ENCODE measurements at regions not wholly inside any gene's neighbourhood (a gene's known extent, or its start where the extent isn't known, plus 50 kb on each side); places are given as distances from the start of the nearest gene placed in this dataset.
A peak's percentile ranks its signal among the peaks of the same experiment; 100 is the strongest.
"Not testable (repeated sequence)": the region's sequence is repeated elsewhere in the genome, so short reads cannot be mapped to it uniquely, and the experiment has no call there.

GRCh38 chr7:73918926-73919693 lies 58.2 kb downstream of the TMEM270 start:
- intact Hi-C loops (cut with DNase I): no loop called here
- peak in 1 of 10 donors; percentile 56 for DNase-seq

- intact Hi-C loops (cut with DNase I): no loop called here
- DNase-seq: peak in 1 of 10 donors; percentile 62
Observed at GRCh38 chr7:73919694-73920375, 58.9 kb downstream of the TMEM270 start.

GRCh38 chr7:73920406-73921134 lies 59.6 kb downstream of the TMEM270 start:
- peak in 2 of 10 donors; percentile 43 to 69 for DNase-seq
- intact Hi-C loops (cut with DNase I): no loop called here

- DNase-seq: peak in 1 of 10 donors; percentile 79
- intact Hi-C loops (cut with DNase I): no loop called here
Observed at GRCh38 chr7:73921623-73922528, 60.9 kb downstream of the TMEM270 start.

GRCh38 chr7:73928644-73929043 lies 67.7 kb downstream of the TMEM270 start:
- intact Hi-C loops (cut with DNase I); DNase-seq: not testable (repeated sequence)

GRCh38 chr7:73931502-73931901 lies 70.5 kb downstream of the TMEM270 start:
- intact Hi-C loops (cut with DNase I): no loop called here
- DNase-seq: no peak

- DNase-seq: no peak
- intact Hi-C loops (cut with DNase I): no loop called here
Observed at GRCh38 chr7:73932364-73932763, 71.4 kb downstream of the TMEM270 start.

- intact Hi-C loops (cut with DNase I): no loop called here
- DNase-seq: no peak
Observed at GRCh38 chr7:73933091-73933490, 72.1 kb downstream of the TMEM270 start.

- no peak for DNase-seq
- intact Hi-C loops (cut with DNase I): no loop called here
Observed at GRCh38 chr7:73936967-73937366, 76.0 kb downstream of the TMEM270 start.

GRCh38 chr7:73937650-73938049 lies 76.7 kb downstream of the TMEM270 start:
- intact Hi-C loops (cut with DNase I); DNase-seq: not testable (repeated sequence)

- no peak for DNase-seq
- intact Hi-C loops (cut with DNase I): no loop called here
Observed at GRCh38 chr7:73939528-73939927, 78.6 kb downstream of the TMEM270 start.

GRCh38 chr7:73940701-73941238 lies 79.8 kb downstream of the TMEM270 start:
- DNase-seq: no peak
- intact Hi-C loops (cut with DNase I): no loop called here

- intact Hi-C loops (cut with DNase I): no loop called here
- no peak for DNase-seq
Observed at GRCh38 chr7:73941836-73942551, 81.0 kb downstream of the TMEM270 start.

- intact Hi-C loops (cut with DNase I): no loop called here
- DNase-seq: no peak
Observed at GRCh38 chr7:73945022-73945421, 83.0 kb upstream of the ELN start.

GRCh38 chr7:73948287-73948686 lies 79.7 kb upstream of the ELN start:
- intact Hi-C loops (cut with DNase I): no loop called here
- no peak for DNase-seq

GRCh38 chr7:73952266-73952665 lies 75.7 kb upstream of the ELN start:
- intact Hi-C loops (cut with DNase I): no loop called here
- DNase-seq: no peak

- intact Hi-C loops (cut with DNase I): no loop called here
- DNase-seq: no peak
Observed at GRCh38 chr7:73954181-73954580, 73.8 kb upstream of the ELN start.

- intact Hi-C loops (cut with DNase I): no loop called here
- DNase-seq: no peak
Observed at GRCh38 chr7:73954861-73955260, 73.1 kb upstream of the ELN start.

GRCh38 chr7:73960548-73960947 lies 67.4 kb upstream of the ELN start:
- peak in 1 of 10 donors; percentile 33 for DNase-seq

More at GRCh38 chr7:73960548-73960947, 67.4 kb upstream of the ELN start:
- intact Hi-C loops (cut with DNase I): no loop called here
